IMR-90 (cell line): ENCODE measurements at regions not wholly inside any gene's neighbourhood (a gene's known extent, or its start where the extent isn't known, plus 50 kb on each side); places are given as distances from the start of the nearest gene placed in this dataset.

Source experiments
- ATAC-seq: fragments of 200-7000 bp; cut with Tn5 transposase; 2 replicates; pipeline ENCODE4 v1.9.1; 2020; ENCODE audit warnings: low read depth, mild to moderate bottlenecking, moderate library complexity
- BruUV-seq: library from RNA; stranded (reverse); fragments of 400-500 nt; replicated peaks from 2 replicates; lab custom pipeline; 2021; lab: Mats Ljungman, UMichigan
- CTCF ChIA-PET: fragments of 300-600 bp; formaldehyde crosslinking; extraction: SDS; loops from one replicate; lab custom pipeline; 2021; ENCODE audit warnings: antibody characterized with exemption; lab: Yijun Ruan, JAX
- POLR2A ChIA-PET: fragments of 300-600 bp; sonication (Branson Sonifier 250); formaldehyde crosslinking; loops from one replicate; lab custom pipeline; 2022; ENCODE audit warnings: antibody characterized with exemption; ENCODE audit not compliant: unreplicated experiment; lab: Charles Lee
- DNase-seq: peaks from one replicate; pipeline ENCODE4 v3.0.0; 2013
- H2AFZ ChIP-seq: replicated peaks from 2 replicates; pipeline ENCODE3; 2013; ENCODE audit warnings: low read length, mild to moderate bottlenecking; ENCODE audit not compliant: poor library complexity
- H2AK5ac ChIP-seq: 2 replicates; pipeline ENCODE4 v1.6.1; 2013; ENCODE audit warnings: low read depth, low read length, inconsistent platforms
- H2AK9ac ChIP-seq: replicated peaks from 2 replicates; pipeline ENCODE3; 2013; ENCODE audit warnings: mild to moderate bottlenecking, low read depth, low read length, moderate library complexity; ENCODE audit not compliant: poor library complexity
- H2BK120ac ChIP-seq: 2 replicates; pipeline ENCODE4 v1.6.1; 2013; ENCODE audit warnings: low read depth, low read length, inconsistent platforms
- H2BK15ac ChIP-seq: 3 replicates; pipeline ENCODE4 v1.6.1; 2013; ENCODE audit warnings: low read depth, low read length, inconsistent platforms
- H2BK20ac ChIP-seq: 2 replicates; pipeline ENCODE4 v1.6.1; 2013; ENCODE audit warnings: low read depth, mild to moderate bottlenecking, inconsistent platforms, low read length, moderate library complexity
- H2BK5ac ChIP-seq: 2 replicates; pipeline ENCODE4 v1.6.1; 2013; ENCODE audit warnings: mild to moderate bottlenecking, low read depth, low read length, inconsistent platforms; ENCODE audit not compliant: poor library complexity, severe bottlenecking
- H3K14ac ChIP-seq: replicated peaks from 2 replicates; pipeline ENCODE4 v1.6.1; 2013; ENCODE audit warnings: low read depth, low read length, inconsistent platforms
- H3K18ac ChIP-seq: 2 replicates; pipeline ENCODE4 v1.6.1; 2013; ENCODE audit warnings: low read depth, low read length, control low read depth
- H3K23ac ChIP-seq: 2 replicates; pipeline ENCODE4 v1.6.1; 2013; ENCODE audit warnings: low read depth, low read length, inconsistent platforms
- H3K27ac ChIP-seq: 2 replicates; pipeline ENCODE4 v1.5.1; 2013; ENCODE audit warnings: mild to moderate bottlenecking, control low read depth, low read length; ENCODE audit not compliant: insufficient read depth
- H3K27me3 ChIP-seq: 2 replicates; pipeline ENCODE4 v1.6.1; 2013; ENCODE audit warnings: low read length; ENCODE audit not compliant: control insufficient read depth, insufficient read depth
- H3K36me3 ChIP-seq: 2 replicates; pipeline ENCODE4 v1.6.1; 2013; ENCODE audit warnings: low read length, mixed read lengths; ENCODE audit not compliant: control insufficient read depth, insufficient read depth
- H3K4ac ChIP-seq: 2 replicates; pipeline ENCODE4 v1.6.1; 2013; ENCODE audit warnings: low read depth, low read length, inconsistent platforms
- H3K4me1 ChIP-seq: 2 replicates; pipeline ENCODE4 v1.6.1; 2013; ENCODE audit warnings: low read length, mixed read lengths; ENCODE audit not compliant: control insufficient read depth, insufficient read depth
- H3K4me2 ChIP-seq: 2 replicates; pipeline ENCODE4 v1.6.1; 2013; ENCODE audit warnings: low read depth, mild to moderate bottlenecking, control low read depth, low read length, moderate library complexity
- H3K4me3 ChIP-seq: 2 replicates; pipeline ENCODE4 v1.5.1; 2013; ENCODE audit warnings: low read depth, mild to moderate bottlenecking, control low read depth, low read length, moderate library complexity; ENCODE audit not compliant: insufficient read depth
- H3K56ac ChIP-seq: 2 replicates; pipeline ENCODE4 v1.6.1; 2013; ENCODE audit warnings: low read length, inconsistent platforms; ENCODE audit not compliant: insufficient read depth; ENCODE audit errors: extremely low read depth
- H3K79me1 ChIP-seq, 2 experiments: 2 replicates each; pipeline ENCODE4 v1.6.1; 2013; ENCODE audit warnings: low read length in 2 of 2, inconsistent platforms in 1 of 2, low read depth in 1 of 2
- H3K9ac ChIP-seq: 2 replicates; pipeline ENCODE4 v1.6.1; 2013; ENCODE audit warnings: low read depth, low read length, control low read depth
- H3K9me1 ChIP-seq: 2 replicates; pipeline ENCODE4 v1.6.1; 2013; ENCODE audit warnings: low read length, inconsistent platforms; ENCODE audit not compliant: insufficient read depth
- H3K9me3 ChIP-seq: 2 replicates; pipeline ENCODE4 v1.6.1; 2013; ENCODE audit warnings: low read length; ENCODE audit not compliant: control insufficient read depth, insufficient read depth
- H4K20me1 ChIP-seq: 2 replicates; pipeline ENCODE4 v1.6.1; 2013; ENCODE audit warnings: low read length, inconsistent platforms; ENCODE audit not compliant: insufficient read depth
- H4K5ac ChIP-seq: 2 replicates; pipeline ENCODE4 v1.6.1; 2013; ENCODE audit warnings: mild to moderate bottlenecking, low read depth, low read length, control low read depth
- H4K8ac ChIP-seq, 2 experiments: 2 replicates each; pipeline ENCODE4 v1.6.1; 2013; ENCODE audit warnings: low read depth in 2 of 2, low read length in 2 of 2, control low read depth in 1 of 2, inconsistent platforms in 1 of 2
- H4K91ac ChIP-seq: 2 replicates; pipeline ENCODE4 v1.6.1; 2013; ENCODE audit warnings: low read depth, low read length, inconsistent platforms; ENCODE audit not compliant: insufficient read depth
- CEBPB ChIP-seq: IDR thresholded peaks from 2 replicates; pipeline ENCODE4 v1.6.1; 2012; ENCODE audit warnings: low read depth, low read length, improper control_type of control experiment
- ELK1 ChIP-seq: fragments of 150-350 bp; IDR thresholded peaks from 2 replicates; pipeline ENCODE4 v1.6.1; 2016; ENCODE audit warnings: low read depth, mild to moderate bottlenecking, low read length, moderate library complexity, borderline replicate concordance
- MAFK ChIP-seq: IDR thresholded peaks from 2 replicates; pipeline ENCODE4 v1.6.1; 2012; ENCODE audit warnings: low read depth, low read length, improper control_type of control experiment
- MAZ ChIP-seq: IDR thresholded peaks from 2 replicates; pipeline ENCODE4 v1.6.1; 2012; ENCODE audit warnings: low read depth, mild to moderate bottlenecking, low read length, improper control_type of control experiment, moderate library complexity, borderline replicate concordance
- USF2 ChIP-seq: fragments of 150-350 bp; IDR thresholded peaks from 2 replicates; pipeline ENCODE4 v1.6.1; 2017; ENCODE audit warnings: mild to moderate bottlenecking, antibody characterized with exemption, low read length, low read depth
- WGBS, 2 experiments: methylation state at CpG; one replicate each; pipeline versions ENCODE4 v1.1.5 to v1.1.7; 2013; ENCODE audit warnings: missing lambda C conversion rate in 2 of 2; ENCODE audit not compliant: insufficient read length in 1 of 2; ENCODE audit errors: extremely low coverage in 2 of 2; 5-methylcytosine and 5-hydroxymethylcytosine counted together
- dilution Hi-C: fragments of 300-500 bp; cut with HindIII; formaldehyde crosslinking; loops from one replicate; pipeline ENCODE4 v1.14.3; 2018; ENCODE audit warnings: low sequenced_read_pairs; ENCODE audit not compliant: unreplicated experiment
- in situ Hi-C: fragments of 300-500 bp; cut with MboI; formaldehyde crosslinking; loops from 3 replicates; pipeline ENCODE4 v1.14.3; 2019; ENCODE audit warnings: low sequenced_read_pairs, inconsistent platforms, mixed read lengths
- intact Hi-C: fragments of 100-400 bp; cut with micrococcal nuclease; formaldehyde crosslinking; loops from 2 replicates; pipeline ENCODE4 v1.10.0; 2022

GRCh38 chr5:17088051-17088450 lies 129.4 kb upstream of the BASP1 start:
- CTCF ChIA-PET = no interaction called here

More at GRCh38 chr5:17088051-17088450, 129.4 kb upstream of the BASP1 start:
- H2BK20ac ChIP-seq = 0 out of 2 replicates have a peak overlapping the region, but pooled peaks have one; percentile 0
- H3K36me3 ChIP-seq = no peaks in the 10 kb centered on the region
- DNase-seq (no peak), ATAC-seq (no peak)
- H2BK15ac ChIP-seq = no peak overlapping the region
- no peak overlapping the region for H3K9ac ChIP-seq
- dilution Hi-C loops (no loop called here), intact Hi-C loops (no loop called here), in situ Hi-C loops (no loop called here)
- H3K4ac ChIP-seq = no peak overlapping the region
- no peak overlapping the region for H3K4me3 ChIP-seq
- H3K18ac ChIP-seq = no peak overlapping the region
- no peak overlapping the region for H3K23ac ChIP-seq
- peaks cover 11% of the 10 kb centered on the region for H3K9me1 ChIP-seq
- H3K56ac ChIP-seq = no peak overlapping the region
- no peak overlapping the region for H4K5ac ChIP-seq
- WGBS, 2 experiments = no CpG with 5 or more reads among the region's 4 CpGs
- no peak overlapping the region; the same call in 1 of the 2 replicates for H2BK120ac ChIP-seq
- no peak overlapping the region for H3K4me2 ChIP-seq
- no peak for TF ChIP-seq USF2
- TF ChIP-seq ELK1 = no peak
- no peak for TF ChIP-seq MAFK
- TF ChIP-seq CEBPB = peak; percentile 32; the same call in 1 of the 2 replicates
- TF ChIP-seq MAZ = no peak
- POLR2A ChIA-PET = no interaction called here
- H3K27me3 ChIP-seq = no peaks in the 10 kb centered on the region
- no peaks in the 10 kb centered on the region for H3K4me1 ChIP-seq
- H4K91ac ChIP-seq = no peak overlapping the region
- H4K20me1 ChIP-seq = no peaks in the 10 kb centered on the region
- H3K27ac ChIP-seq = no peak overlapping the region
- no peak overlapping the region for H2AFZ ChIP-seq
- no peak overlapping the region for H2BK5ac ChIP-seq
- no peak overlapping the region for H2AK5ac ChIP-seq
- H3K79me1 ChIP-seq = no peaks in the 10 kb centered on the region
- BruUV-seq = no TSS peak
- H3K9me3 ChIP-seq = no peaks in the 10 kb centered on the region
- H3K14ac ChIP-seq = no peak overlapping the region
- H2AK9ac ChIP-seq = no peak overlapping the region
- H4K8ac ChIP-seq = no peak overlapping the region; a peak in 1 of 4 replicates
